Psoas muscle (tissue), 7 donors: ENCODE measurements at regions not wholly inside any gene's neighbourhood (a gene's known extent, or its start where the extent isn't known, plus 50 kb on each side); places are given as distances from the start of the nearest gene placed in this dataset.

Experiments used
- ATAC-seq, 4 donors: fragments of 200-7000 bp; cut with Tn5 transposase; one replicate each; pipeline ENCODE4 v1.9.1; 2020; ENCODE audit warnings: moderate library complexity in 3 of 4, mild to moderate bottlenecking in 2 of 4
- DNase-seq, 2 donors: peaks; one replicate each; pipeline ENCODE4 v3.0.0-alpha.2; 2020
- H3K27ac ChIP-seq: fragments of 200-600 bp; one replicate; pipeline ENCODE4 v1.8.0; 2022
- H3K27me3 ChIP-seq, 3 donors: fragments of 200-600 bp in 1 of 3; one replicate each; pipeline versions ENCODE4 v1.6.1 to v1.8.0; 2013 to 2022; ENCODE audit warnings: low read length in 2 of 3, mild to moderate bottlenecking in 2 of 3, moderate library complexity in 1 of 3; ENCODE audit not compliant: insufficient read depth in 3 of 3
- H3K36me3 ChIP-seq, 2 donors: fragments of 200-600 bp in 1 of 2; one replicate each; pipeline versions ENCODE4 v1.6.1 to v1.8.0; 2013 to 2022; ENCODE audit warnings: low read depth in 1 of 2, mild to moderate bottlenecking in 1 of 2, moderate library complexity in 1 of 2; ENCODE audit not compliant: insufficient read depth in 1 of 2
- H3K4me1 ChIP-seq: fragments of 200-600 bp; one replicate; pipeline ENCODE4 v1.8.0; 2022
- H3K4me3 ChIP-seq: fragments of 200-600 bp; one replicate; pipeline ENCODE4 v1.8.0; 2022; ENCODE audit warnings: mild to moderate bottlenecking
- H3K9me3 ChIP-seq: fragments of 200-600 bp; one replicate; pipeline ENCODE4 v1.8.0; 2022
- CTCF ChIP-seq: fragments of 200-600 bp; IDR thresholded peaks from one replicate; pipeline ENCODE4 v1.8.0; 2022; ENCODE audit warnings: antibody characterized with exemption
- WGBS, 3 donors: extraction: QIAGEN DNeasy Blood & Tissue Kit; methylation state at CpG; one replicate each; pipeline versions ENCODE4 v1.1.6 to v1.1.7; 2013; 5-methylcytosine and 5-hydroxymethylcytosine counted together
- intact Hi-C, 2 donors: fragments of 100-400 bp; cut with DNase I; formaldehyde crosslinking; loops; one replicate each; pipeline versions ENCODE4 v1.11.0 to v1.14.2; 2022
- donor health status: healthy with polysubstance abuse.
- donor health status: DM: no; HTN: no; CAD: no; lungs with moderate emphysema.
- donor health status: Bipolar disorder and iron deficiency.
- donor health status: healthy.
- donor health status: DM: yes; HTN: yes; CAD: no.
- donor health status: DM: no; HTN: no; CAD: no.
- donor health status: DM: yes; HTN: yes; CAD: no.

GRCh38 chr1:81121306-81121705 is 679.4 kb upstream of the ADGRL2 start:
- 79 to 86% (median 84%) methylated on average over 5 of the region's 5 CpGs for WGBS, 3 donors
- H3K27me3 ChIP-seq = no peaks in the 10 kb centered on the region

DNA sequence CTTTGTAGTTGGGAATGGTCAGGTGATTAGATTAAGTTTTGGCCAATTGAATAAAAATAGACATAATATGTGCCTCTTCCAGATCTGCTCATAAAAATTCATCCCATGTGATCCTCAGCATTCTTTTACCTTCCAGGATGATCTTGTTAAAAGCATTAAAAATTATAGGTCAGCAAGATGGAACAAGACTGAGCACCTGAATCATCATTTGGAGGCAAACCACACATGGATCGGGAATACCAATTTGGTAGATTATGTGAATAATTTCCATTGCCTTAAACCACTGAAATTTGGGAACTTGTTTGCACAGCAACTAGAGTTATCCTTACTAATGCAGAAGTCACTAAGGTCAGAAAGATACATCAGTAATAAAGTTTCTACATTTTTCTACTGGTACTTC is 681.4 kb upstream of the ADGRL2 start:
- Histone ChIP-seq H3K4me1 (no peaks in the 10 kb centered on the region), H3K27ac (no peak overlapping the region), H3K4me3 (no peak overlapping the region), H3K27me3 (no peaks in the 10 kb centered on the region), H3K36me3 (no peaks in the 10 kb centered on the region), H3K9me3 (no peaks in the 10 kb centered on the region)
- ATAC-seq (no peak), DNase-seq (no peak)
- intact Hi-C loops = no loop called here
- TF ChIP-seq CTCF = no peak
- 82 to 92% (median 91%) methylated on average over 1 of the region's 1 CpG for WGBS, 3 donors

More at GRCh38 chr1:81121306-81121705, 679.4 kb upstream of the ADGRL2 start:
- no peaks in the 10 kb centered on the region for H3K4me1 ChIP-seq
- intact Hi-C loops = no loop called here
- H3K9me3 ChIP-seq = no peaks in the 10 kb centered on the region
- DNase-seq (no peak), ATAC-seq (no peak)
- H3K36me3 ChIP-seq = no peaks in the 10 kb centered on the region
- no peak overlapping the region for H3K27ac ChIP-seq
- no peak for TF ChIP-seq CTCF
- H3K4me3 ChIP-seq = no peak overlapping the region

DNA sequence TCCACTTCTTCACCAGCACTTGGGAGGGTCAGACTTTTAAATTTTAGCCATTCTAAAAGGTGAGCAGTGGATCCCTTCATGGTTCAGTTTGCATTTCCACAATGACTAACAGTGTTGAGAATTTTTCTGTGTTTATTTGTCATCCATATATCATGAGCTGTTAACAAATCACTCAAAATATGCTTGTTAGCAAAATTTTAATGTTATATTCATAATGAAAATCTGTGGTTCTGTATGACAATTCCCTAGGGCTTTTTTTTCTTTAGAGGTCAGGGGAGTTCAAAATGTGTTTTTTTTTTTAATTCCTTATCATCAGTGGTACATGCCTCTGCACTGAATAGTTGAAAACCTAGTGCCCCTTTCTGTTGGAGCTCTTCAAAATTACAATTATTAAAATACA is 682.2 kb upstream of the ADGRL2 start:
- ATAC-seq (no peak), DNase-seq (no peak)
- Histone ChIP-seq H3K9me3 (no peaks in the 10 kb centered on the region), H3K36me3 (no peaks in the 10 kb centered on the region), H3K4me3 (no peak overlapping the region), H3K27ac (no peak overlapping the region), H3K27me3 (no peaks in the 10 kb centered on the region), H3K4me1 (no peaks in the 10 kb centered on the region)
- intact Hi-C loops = no loop called here
- no peak for TF ChIP-seq CTCF

GRCh38 chr1:81115422-81115821 is 685.3 kb upstream of the ADGRL2 start:
- DNase-seq (no peak), ATAC-seq (no peak)
- H3K9me3 ChIP-seq = no peaks in the 10 kb centered on the region
- 73 to 77% (median 75%) methylated on average over 2 of the region's 2 CpGs for WGBS, 3 donors
- no peak for TF ChIP-seq CTCF
- no peak overlapping the region for H3K27ac ChIP-seq
- H3K36me3 ChIP-seq = no peaks in the 10 kb centered on the region
- H3K4me1 ChIP-seq = no peaks in the 10 kb centered on the region
- no peak overlapping the region for H3K4me3 ChIP-seq
- H3K27me3 ChIP-seq = no peaks in the 10 kb centered on the region
- intact Hi-C loops = no loop called here

DNA sequence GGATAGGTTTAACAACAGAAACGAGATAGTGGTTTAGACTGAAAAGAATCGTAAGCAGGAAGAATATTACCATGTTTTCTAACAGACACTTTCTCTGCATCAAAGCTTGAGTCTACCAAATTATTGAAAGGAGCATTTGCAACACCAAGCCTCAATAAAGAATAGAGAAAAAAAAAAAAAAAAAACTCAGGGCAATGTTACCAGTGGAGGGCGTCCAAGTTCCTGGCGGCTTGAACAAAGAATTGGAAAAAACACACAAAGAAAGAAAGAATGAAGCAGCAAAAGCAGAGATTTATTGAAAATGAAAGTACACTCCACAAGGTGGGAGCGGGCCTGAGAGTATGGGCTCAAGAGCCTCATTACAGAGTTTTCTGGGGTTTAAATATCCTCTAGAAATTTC is 686.5 kb upstream of the ADGRL2 start:
- no peaks in the 10 kb centered on the region for H3K27me3 ChIP-seq
- no peak for TF ChIP-seq CTCF
- 87 to 93% (median 87%) methylated on average over 5 of the region's 5 CpGs for WGBS, 3 donors
- H3K9me3 ChIP-seq = no peaks in the 10 kb centered on the region
- H3K4me1 ChIP-seq = no peaks in the 10 kb centered on the region
- no peak overlapping the region for H3K4me3 ChIP-seq
- DNase-seq (no peak), ATAC-seq (no peak)
- no peaks in the 10 kb centered on the region for H3K36me3 ChIP-seq
- H3K27ac ChIP-seq = no peak overlapping the region
- intact Hi-C loops = no loop called here
